HCT116 (cell line): ENCODE measurements at regions not wholly inside any gene's neighbourhood (a gene's known extent, or its start where the extent isn't known, plus 50 kb on each side); places are given as distances from the start of the nearest gene placed in this dataset.

Experiments used
- ATAC-seq: fragments of 200-7000 bp; cut with Tn5 transposase; 2 replicates; pipeline ENCODE4 v1.9.1; 2020; ENCODE audit warnings: mild to moderate bottlenecking, moderate library complexity
- BruUV-seq: library from RNA; stranded (reverse); fragments of 400-500 nt; replicated peaks from 2 replicates; lab custom pipeline; 2021; lab: Mats Ljungman, UMichigan
- CTCF ChIA-PET: fragments of 300-600 bp; sonication (Branson Sonifier 250); formaldehyde crosslinking; loops from one replicate; lab custom pipeline; 2021; ENCODE audit warnings: antibody characterized with exemption; lab: Charles Lee
- POLR2A ChIA-PET: fragments of 300-600, 350-600 bp; sonication (Branson Sonifier 250); formaldehyde crosslinking; loops from one replicate; lab custom pipeline; 2021; ENCODE audit warnings: antibody characterized with exemption; lab: Charles Lee
- RAD21 ChIA-PET, 2 experiments: fragments of 300-600 bp; sonication (Branson Sonifier 250); formaldehyde crosslinking; loops; one replicate each; lab custom pipeline; 2023; ENCODE audit warnings: low total read pairs in 2 of 2; ENCODE audit not compliant: uncharacterized antibody in 2 of 2, unreplicated experiment in 2 of 2, low non-redundant PET in 1 of 2; lab: Charles Lee
- DNase-seq: peaks from one replicate; pipeline ENCODE4 v3.0.0-alpha.2; 2010; ENCODE audit warnings: low read depth, low spot score
- H2AFZ ChIP-seq: fragments of 200-600 bp; shearing (Covaris generic), sonication (generic); 2 replicates; pipeline ENCODE4 v1.6.1; 2017; ENCODE audit warnings: low read depth, mixed run types, mixed read lengths, antibody characterized with exemption, low read length; ENCODE audit not compliant: poor library complexity, severe bottlenecking
- H3K27ac ChIP-seq: 2 replicates; pipeline ENCODE4 v1.5.1; 2012; ENCODE audit warnings: low read depth, low read length
- H3K27me3 ChIP-seq: fragments of 200-600 bp; sonication (generic); 2 replicates; pipeline ENCODE4 v1.6.1; 2016; ENCODE audit warnings: mixed run types, low read length, mixed read lengths; ENCODE audit not compliant: insufficient read depth
- H3K36me3 ChIP-seq, 2 experiments: fragments of 200-500 bp in 1 of 2; fragments of 200-600 bp in 1 of 2; sonication (Bioruptor generic) in 1 of 2; sonication (generic) in 1 of 2; 2 replicates each; pipeline versions ENCODE4 v1.5.1 to v1.6.1; 2014 to 2016; ENCODE audit warnings: low read length in 2 of 2, inconsistent platforms in 1 of 2, mixed read lengths in 1 of 2, mixed run types in 1 of 2; ENCODE audit not compliant: insufficient read depth in 2 of 2, control insufficient read depth in 1 of 2
- H3K4me1 ChIP-seq, 2 experiments: fragments of 200-600 bp in 1 of 2; sonication (generic) in 1 of 2; 2 replicates each; pipeline versions ENCODE4 v1.5.1 to v1.6.1; 2012 to 2017; ENCODE audit warnings: low read length in 2 of 2, inconsistent platforms in 1 of 2, mild to moderate bottlenecking in 1 of 2, mixed read lengths in 1 of 2, mixed run types in 1 of 2, moderate library complexity in 1 of 2; ENCODE audit not compliant: insufficient read depth in 2 of 2, control insufficient read depth in 1 of 2
- H3K4me2 ChIP-seq: fragments of 200-600 bp; sonication (generic); 2 replicates; pipeline ENCODE4 v1.6.1; 2017; ENCODE audit warnings: mixed run types, low read length, mixed read lengths
- H3K4me3 ChIP-seq, 2 experiments: fragments of 200-600 bp in 1 of 2; sonication (generic) in 1 of 2; replicated peaks in 1 of 2; 2 replicates each; pipeline ENCODE4 v1.5.1; 2011 to 2016; ENCODE audit warnings: low read length in 2 of 2, control low read depth in 1 of 2, low read depth in 1 of 2, mild to moderate bottlenecking in 1 of 2, mixed read lengths in 1 of 2, mixed run types in 1 of 2
- H3K79me2 ChIP-seq: fragments of 200-600 bp; sonication (generic); 2 replicates; pipeline ENCODE4 v1.6.1; 2017; ENCODE audit warnings: mild to moderate bottlenecking, mixed run types, low read length, moderate library complexity, mixed read lengths; ENCODE audit not compliant: insufficient read depth
- H3K9ac ChIP-seq: fragments of 200-600 bp; sonication (generic); 2 replicates; pipeline ENCODE4 v1.6.1; 2016; ENCODE audit warnings: low read length, mixed read lengths
- H3K9me2 ChIP-seq: fragments of 200-600 bp; sonication (generic), shearing (Covaris generic); 2 replicates; pipeline ENCODE4 v1.6.1; 2017; ENCODE audit warnings: mixed run types, mild to moderate bottlenecking, moderate library complexity; ENCODE audit not compliant: insufficient read depth
- H3K9me3 ChIP-seq, 2 experiments: fragments of 200-500 bp in 1 of 2; fragments of 200-600 bp in 1 of 2; sonication (Bioruptor generic) in 1 of 2; sonication (generic) in 1 of 2; 2 replicates each; pipeline ENCODE4 v1.6.1; 2014 to 2017; ENCODE audit warnings: low read length in 2 of 2, mixed read lengths in 2 of 2, inconsistent platforms in 1 of 2, low read depth in 1 of 2, mild to moderate bottlenecking in 1 of 2, mixed run types in 1 of 2, moderate library complexity in 1 of 2; ENCODE audit not compliant: control insufficient read depth in 1 of 2, insufficient read depth in 1 of 2
- H4K20me1 ChIP-seq: fragments of 200-600 bp; sonication (generic), shearing (Covaris generic); 2 replicates; pipeline ENCODE4 v1.6.1; 2017; ENCODE audit warnings: mixed run types, mild to moderate bottlenecking, moderate library complexity; ENCODE audit not compliant: insufficient read depth
- ATF3 ChIP-seq: IDR thresholded peaks from 2 replicates; pipeline ENCODE4 v1.6.1; 2012
- CBX3 ChIP-seq: IDR thresholded peaks from 2 replicates; pipeline ENCODE4 v1.6.1; 2012; ENCODE audit warnings: low read depth
- CEBPB ChIP-seq: IDR thresholded peaks from 2 replicates; pipeline ENCODE4 v1.6.1; 2012; ENCODE audit warnings: low read depth
- EGR1 ChIP-seq: IDR thresholded peaks from 2 replicates; pipeline ENCODE4 v1.6.1; 2012; ENCODE audit warnings: low read depth
- JUND ChIP-seq: IDR thresholded peaks from 2 replicates; pipeline ENCODE4 v1.6.1; 2012
- MAX ChIP-seq: IDR thresholded peaks from 2 replicates; pipeline ENCODE4 v1.6.1; 2012
- REST ChIP-seq: IDR thresholded peaks from 2 replicates; pipeline ENCODE4 v1.6.1; 2012; ENCODE audit warnings: low read depth
- SP1 ChIP-seq: IDR thresholded peaks from 2 replicates; pipeline ENCODE4 v1.6.1; 2012; ENCODE audit warnings: low read depth
- ZBTB33 ChIP-seq: IDR thresholded peaks from 2 replicates; pipeline ENCODE4 v1.6.1; 2011; ENCODE audit warnings: mild to moderate bottlenecking, low read length, moderate library complexity; ENCODE audit not compliant: insufficient replicate concordance; ENCODE audit errors: extremely low read depth
- ZFX ChIP-seq: fragments of 450-650 bp; IDR thresholded peaks from 2 replicates; pipeline ENCODE4 v1.6.1; 2017
- ZNF274 ChIP-seq: fragments of 200-500 bp; sonication (Bioruptor generic); IDR thresholded peaks from 2 replicates; pipeline ENCODE4 v1.6.1; 2014; ENCODE audit warnings: mild to moderate bottlenecking, low read depth, low read length, inconsistent platforms
- intact Hi-C: fragments of 100-400 bp; cut with micrococcal nuclease; formaldehyde crosslinking; loops from 2 replicates; pipeline ENCODE4 v1.10.0; 2022

GRCh38 chr10:131480861-131481260 lies 169.3 kb upstream of the TCERG1L start:
- Histone ChIP-seq H2AFZ (no peak overlapping the region), H3K9me3 (no peaks in the 10 kb centered on the region), H3K36me3 (no peaks in the 10 kb centered on the region), H3K27me3 (no peaks in the 10 kb centered on the region), H3K27ac (no peak overlapping the region), H3K9ac (no peak overlapping the region), H3K4me3 (no peak overlapping the region), H3K9me2 (no peaks in the 10 kb centered on the region), H3K79me2 (no peaks in the 10 kb centered on the region), H3K4me2 (no peak overlapping the region), H4K20me1 (no peaks in the 10 kb centered on the region), H3K4me1 (no peaks in the 10 kb centered on the region)
- TF ChIP-seq ATF3 (no peak), CEBPB (no peak), ZBTB33 (no peak), ZFX (no peak), JUND (no peak), EGR1 (no peak), REST (no peak), SP1 (no peak), MAX (no peak), CBX3 (no peak), ZNF274 (no peak)
- intact Hi-C loops: no loop called here
- POLR2A ChIA-PET: no interaction called here
- CTCF ChIA-PET: no interaction called here
- DNase-seq (no peak), ATAC-seq (no peak)
- BruUV-seq: no TSS peak
- RAD21 ChIA-PET: no interaction called here
